ENCODE measurements at regions not wholly inside any gene's neighbourhood (a gene's known extent, or its start where the extent isn't known, plus 50 kb on each side); places are given as distances from the start of the nearest gene placed in this dataset.

GRCh38 chr4:100933628-100934027 lies 413.7 kb downstream of the PPP3CA start:
- TF ChIP-seq CTCF (conservative IDR thresholded peaks at IDR 0.05; ENCODE audit: low read depth, low read length) = no peak
- no peak for TF ChIP-seq EZH2 (IDR thresholded peaks at IDR 0.05; ENCODE audit: borderline replicate concordance, low read depth, low read length, poor library complexity, severe bottlenecking)
